GM21576 (cell line): ENCODE measurements at regions not wholly inside any gene's neighbourhood (a gene's known extent, or its start where the extent isn't known, plus 50 kb on each side); places are given as distances from the start of the nearest gene placed in this dataset.

Source experiments
- ATAC-seq: cut with Tn5 transposase; IDR thresholded peaks from one replicate; pipeline ENCODE4 v1.9.1; 2021; ENCODE audit warnings: mild to moderate bottlenecking, moderate library complexity; ENCODE audit not compliant: unreplicated experiment

GRCh38 chr5:106749826-106750225 is 920.9 kb downstream of the EFNA5 start:
- ATAC-seq = no peak

- ATAC-seq = no peak
Observed at GRCh38 chr5:106739127-106739526, 931.6 kb downstream of the EFNA5 start.

GRCh38 chr5:106737111-106737510 is 933.6 kb downstream of the EFNA5 start:
- no peak for ATAC-seq

GRCh38 chr5:106732624-106733023 is 938.1 kb downstream of the EFNA5 start:
- ATAC-seq = no peak

- ATAC-seq = no peak
Observed at GRCh38 chr5:106730912-106731311, 939.8 kb downstream of the EFNA5 start.

- ATAC-seq = no peak
Observed at GRCh38 chr5:106730506-106730905, 940.2 kb downstream of the EFNA5 start.

GRCh38 chr5:106728208-106728607 is 942.5 kb downstream of the EFNA5 start:
- ATAC-seq = no peak

GRCh38 chr5:106727071-106727470 is 943.7 kb downstream of the EFNA5 start:
- no peak for ATAC-seq

GRCh38 chr5:106720367-106720766 is 950.4 kb downstream of the EFNA5 start:
- ATAC-seq = no peak

- ATAC-seq = no peak
Observed at GRCh38 chr5:106699796-106700195, 970.9 kb downstream of the EFNA5 start.

- ATAC-seq = no peak
Observed at GRCh38 chr5:106699198-106699597, 971.5 kb downstream of the EFNA5 start.

- no peak for ATAC-seq
Observed at GRCh38 chr5:106698169-106698568, 972.6 kb downstream of the EFNA5 start.

GRCh38 chr5:106691701-106692100 is 979.0 kb downstream of the EFNA5 start:
- ATAC-seq = no peak

GRCh38 chr5:106690585-106690984 is 980.2 kb downstream of the EFNA5 start:
- no peak for ATAC-seq

- ATAC-seq = no peak
Observed at GRCh38 chr5:106680330-106680729, 990.4 kb downstream of the EFNA5 start.

GRCh38 chr5:106677057-106677456 is 993.7 kb downstream of the EFNA5 start:
- ATAC-seq = no peak

GRCh38 chr5:106675687-106676086 is 995.0 kb downstream of the EFNA5 start:
- no peak for ATAC-seq

GRCh38 chr5:106673941-106674340 is 996.8 kb downstream of the EFNA5 start:
- no peak for ATAC-seq

- no peak for ATAC-seq
Observed at GRCh38 chr5:106661866-106662265, 1008.9 kb downstream of the EFNA5 start.

GRCh38 chr5:106660681-106661080 is 1010.1 kb downstream of the EFNA5 start:
- ATAC-seq = no peak

GRCh38 chr5:106658150-106658549 is 1012.6 kb downstream of the EFNA5 start:
- ATAC-seq = no peak

GRCh38 chr5:106656821-106657220 is 1013.9 kb downstream of the EFNA5 start:
- no peak for ATAC-seq

- no peak for ATAC-seq
Observed at GRCh38 chr5:106649031-106649430, 1021.7 kb downstream of the EFNA5 start.

- ATAC-seq = no peak
Observed at GRCh38 chr5:106648401-106648800, 1022.3 kb downstream of the EFNA5 start.
